ENCODE measurements at regions not wholly inside any gene's neighbourhood (a gene's known extent, or its start where the extent isn't known, plus 50 kb on each side); places are given as distances from the start of the nearest gene placed in this dataset.

DNA sequence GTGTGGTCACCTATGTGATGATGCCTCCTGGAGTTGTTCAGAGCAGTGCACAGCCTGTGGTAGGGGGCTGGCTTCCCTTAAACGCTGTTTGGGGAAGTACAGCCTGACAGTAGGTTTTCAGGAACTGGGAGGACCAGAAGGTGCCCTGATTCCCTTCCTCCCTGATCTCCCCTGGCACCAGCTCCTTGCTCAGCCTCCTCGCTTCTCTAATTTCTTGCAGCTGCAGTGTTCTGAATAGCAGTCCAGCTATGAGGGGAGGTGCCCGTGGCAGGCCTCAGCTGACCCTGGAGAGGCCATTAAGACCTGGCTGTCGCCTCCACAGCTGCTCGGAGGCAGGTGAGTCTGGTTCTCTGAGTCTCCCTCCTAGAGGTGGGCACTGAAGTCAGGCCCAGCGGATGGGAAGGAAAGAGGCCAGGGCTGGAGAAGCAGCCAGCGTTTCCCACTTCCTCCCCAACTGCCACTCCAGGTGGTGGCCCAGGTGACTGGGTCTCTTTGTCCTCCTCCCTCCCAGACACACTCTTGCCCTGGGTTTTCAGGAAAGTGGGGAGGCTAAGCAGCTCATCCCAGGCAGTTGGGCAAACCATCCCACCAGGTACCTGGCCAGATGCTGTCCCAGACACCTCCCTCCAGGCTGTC, 52.0 kb upstream of the RPL11 start:
- no peaks in the 10 kb centered on the region for H3K27me3 ChIP-seq
- H3K4me1 ChIP-seq = no peaks in the 10 kb centered on the region
- TF ChIP-seq, protein P1, sequence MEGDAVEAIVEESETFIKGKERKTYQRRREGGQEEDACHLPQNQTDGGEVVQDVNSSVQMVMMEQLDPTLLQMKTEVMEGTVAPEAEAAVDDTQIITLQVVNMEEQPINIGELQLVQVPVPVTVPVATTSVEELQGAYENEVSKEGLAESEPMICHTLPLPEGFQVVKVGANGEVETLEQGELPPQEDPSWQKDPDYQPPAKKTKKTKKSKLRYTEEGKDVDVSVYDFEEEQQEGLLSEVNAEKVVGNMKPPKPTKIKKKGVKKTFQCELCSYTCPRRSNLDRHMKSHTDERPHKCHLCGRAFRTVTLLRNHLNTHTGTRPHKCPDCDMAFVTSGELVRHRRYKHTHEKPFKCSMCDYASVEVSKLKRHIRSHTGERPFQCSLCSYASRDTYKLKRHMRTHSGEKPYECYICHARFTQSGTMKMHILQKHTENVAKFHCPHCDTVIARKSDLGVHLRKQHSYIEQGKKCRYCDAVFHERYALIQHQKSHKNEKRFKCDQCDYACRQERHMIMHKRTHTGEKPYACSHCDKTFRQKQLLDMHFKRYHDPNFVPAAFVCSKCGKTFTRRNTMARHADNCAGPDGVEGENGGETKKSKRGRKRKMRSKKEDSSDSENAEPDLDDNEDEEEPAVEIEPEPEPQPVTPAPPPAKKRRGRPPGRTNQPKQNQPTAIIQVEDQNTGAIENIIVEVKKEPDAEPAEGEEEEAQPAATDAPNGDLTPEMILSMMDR (IDR thresholded peaks at IDR 0.05) = no peak
- TF ChIP-seq POLR2AphosphoS5 (IDR thresholded peaks at IDR 0.05) (no peak), POLR2A (IDR thresholded peaks at IDR 0.05) (no peak)
- H3K9me3 ChIP-seq = no peaks in the 10 kb centered on the region
- peak overlapping the region in 1 of 2 donors; percentile 52 for H3K27ac ChIP-seq
- intact Hi-C loops (cut with DNase I; ENCODE audit: low total_unique reads) = no loop called here
- no peak overlapping the region for H3K4me3 ChIP-seq
- DNase-seq (ENCODE audit: low spot score in 2 of 2) = no peak
- H3K36me3 ChIP-seq = no peaks in the 10 kb centered on the region

DNA sequence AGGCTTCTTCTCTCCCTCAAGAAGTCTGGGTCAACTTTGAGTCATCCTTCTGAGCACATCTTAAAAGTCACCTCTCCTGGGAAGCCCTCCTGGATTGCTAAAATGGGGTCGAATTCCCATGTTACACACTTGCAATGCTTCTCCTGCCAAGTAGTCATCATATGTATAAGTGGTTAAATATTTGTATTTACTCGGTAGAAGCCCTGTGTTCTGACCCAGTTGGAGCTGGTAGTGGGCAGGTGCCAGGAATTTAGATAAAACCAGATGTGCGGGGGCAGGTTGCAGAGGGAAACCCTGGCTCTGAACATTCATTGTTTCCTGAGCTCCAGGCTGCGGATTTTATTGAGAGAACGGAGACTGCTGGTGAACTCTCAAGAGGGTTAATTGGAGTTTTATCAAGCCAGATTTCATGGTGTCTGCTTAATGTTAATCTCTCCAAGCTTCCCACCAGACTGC, 52.8 kb upstream of the RPL11 start:
- no peak for DNase-seq (ENCODE audit: low spot score in 2 of 2)
- H3K9me3 ChIP-seq = no peaks in the 10 kb centered on the region
- no peaks in the 10 kb centered on the region for H3K4me1 ChIP-seq
- TF ChIP-seq, protein P1 (IDR thresholded peaks at IDR 0.05) = no peak
- TF ChIP-seq POLR2A (IDR thresholded peaks at IDR 0.05) = no peak
- TF ChIP-seq POLR2AphosphoS5 (IDR thresholded peaks at IDR 0.05) = no peak
- H3K36me3 ChIP-seq = no peaks in the 10 kb centered on the region
- H3K27me3 ChIP-seq = no peaks in the 10 kb centered on the region
- intact Hi-C loops (cut with DNase I; ENCODE audit: low total_unique reads) = no loop called here
- H3K4me3 ChIP-seq = no peak overlapping the region
- H3K27ac ChIP-seq = peak overlapping the region in 1 of 2 donors; percentile 60

DNA sequence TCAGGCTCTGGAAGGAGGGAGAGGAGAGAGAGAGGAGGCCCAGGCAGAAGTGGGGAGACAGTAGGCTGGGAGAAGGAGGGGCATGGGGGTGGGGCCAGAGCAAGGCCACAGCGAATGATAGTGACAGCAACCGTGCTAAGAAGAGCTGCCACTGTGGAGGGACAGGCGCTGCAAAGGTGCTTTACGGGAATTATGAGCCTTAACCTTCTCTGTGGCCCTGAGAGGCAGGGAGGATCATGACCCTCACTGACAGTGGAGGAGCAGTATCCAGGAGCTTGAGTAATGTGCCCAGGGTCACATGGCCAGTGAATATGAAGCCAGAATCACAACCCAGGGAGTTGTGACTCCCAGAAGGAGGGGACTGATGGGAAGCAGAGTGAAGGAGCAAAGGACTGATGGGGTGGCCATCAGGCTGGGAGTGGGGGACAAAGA, 53.4 kb upstream of the RPL11 start:
- no peaks in the 10 kb centered on the region for H3K9me3 ChIP-seq
- H3K36me3 ChIP-seq = no peaks in the 10 kb centered on the region
- TF ChIP-seq POLR2AphosphoS5 (IDR thresholded peaks at IDR 0.05) = no peak
- TF ChIP-seq, protein P1 (IDR thresholded peaks at IDR 0.05) = no peak
- no peak for TF ChIP-seq POLR2A (IDR thresholded peaks at IDR 0.05)
- no peaks in the 10 kb centered on the region for H3K4me1 ChIP-seq
- peak overlapping the region in 1 of 2 donors; percentile 60 for H3K27ac ChIP-seq
- intact Hi-C loops (cut with DNase I; ENCODE audit: low total_unique reads) = no loop called here
- DNase-seq (ENCODE audit: low spot score in 2 of 2) = no peak
- H3K27me3 ChIP-seq = no peaks in the 10 kb centered on the region
- no peak overlapping the region for H3K4me3 ChIP-seq

DNA sequence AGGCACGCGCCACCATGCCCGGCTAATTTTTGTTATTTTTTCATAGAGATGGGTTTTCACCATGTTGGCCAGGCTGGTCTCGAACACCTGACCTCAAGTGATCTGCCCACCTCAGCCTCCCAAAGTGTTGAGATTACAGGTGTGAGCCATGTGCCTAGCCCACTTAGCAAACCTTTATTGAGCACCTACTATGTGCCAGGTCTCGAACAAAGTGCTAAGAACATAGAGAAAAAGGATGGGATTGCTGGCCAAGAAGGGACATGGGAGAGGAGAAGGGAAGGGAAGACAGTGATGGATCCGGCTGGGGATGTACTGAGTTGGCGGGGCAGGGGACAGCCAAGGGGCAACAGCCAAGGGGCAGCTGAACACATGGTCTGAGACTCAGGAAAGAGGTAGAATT, 55.6 kb upstream of the RPL11 start:
- Histone ChIP-seq H3K4me1 (no peaks in the 10 kb centered on the region), H3K27ac (no peak overlapping the region)
- no peak for TF ChIP-seq POLR2A (IDR thresholded peaks at IDR 0.05)
- TF ChIP-seq POLR2AphosphoS5 (IDR thresholded peaks at IDR 0.05) = no peak
- TF ChIP-seq, protein P1 (IDR thresholded peaks at IDR 0.05) = no peak

DNA sequence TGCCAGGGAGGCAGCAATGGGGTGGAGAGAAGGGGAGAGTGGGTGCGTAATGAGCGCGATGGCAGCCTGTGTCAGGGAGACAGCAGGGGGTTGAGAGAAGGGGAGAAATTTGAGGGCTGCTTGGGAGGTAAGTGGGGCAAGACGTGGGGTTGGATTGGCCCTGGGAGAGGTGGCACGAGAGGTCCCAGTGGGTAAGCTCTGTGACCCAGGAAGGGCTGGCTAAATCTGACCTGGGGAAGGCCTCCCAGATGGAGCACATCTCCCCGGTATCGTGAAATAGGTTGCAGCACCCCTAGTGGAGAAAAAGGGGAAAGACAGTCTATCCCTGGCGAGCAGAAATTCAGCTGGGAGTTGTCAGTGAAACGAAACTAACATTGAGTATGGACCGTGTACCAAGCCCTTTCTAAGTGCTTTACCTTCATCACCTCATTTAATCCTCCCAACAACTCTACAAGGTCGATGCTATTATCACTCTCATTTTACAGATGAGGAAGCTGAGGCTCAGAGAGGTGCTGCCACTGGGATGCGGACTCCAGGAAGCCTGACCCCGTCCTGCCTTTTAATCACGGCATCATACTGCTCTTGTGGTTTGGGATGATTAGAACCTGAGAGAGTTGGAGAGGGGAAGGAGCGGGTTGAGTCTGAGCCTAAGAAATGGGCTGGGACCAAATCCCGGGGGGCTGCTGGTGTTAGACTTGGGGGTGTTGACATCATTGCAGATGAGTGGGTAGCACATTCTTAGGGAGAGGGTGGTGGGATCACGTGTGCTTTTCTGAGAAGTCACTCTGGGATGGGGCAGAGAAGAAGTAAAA, 56.6 kb upstream of the RPL11 start:
- TF ChIP-seq POLR2AphosphoS5 (IDR thresholded peaks at IDR 0.05) (peak in 2 of 3 donors; percentile 28 to 49), POLR2A (IDR thresholded peaks at IDR 0.05) (no peak)
- TF ChIP-seq, protein P1 (IDR thresholded peaks at IDR 0.05) = peak; percentile 89 to 93 (median 89)
- Histone ChIP-seq H3K4me1 (no peaks in the 10 kb centered on the region), H3K9me3 (no peaks in the 10 kb centered on the region), H3K36me3 (no peaks in the 10 kb centered on the region), H3K27ac (peak overlapping the region; percentile 73 to 81), H3K4me3 (peak overlapping the region; percentile 43 to 61 (median 47)), H3K27me3 (no peaks in the 10 kb centered on the region)
- DNase-seq (ENCODE audit: low spot score in 2 of 2) = peak in 1 of 2 donors; percentile 57
- intact Hi-C loops (cut with DNase I; ENCODE audit: low total_unique reads) = no loop called here

More for the DNA sequence above, 55.6 kb upstream of the RPL11 start:
- H3K27me3 ChIP-seq = no peaks in the 10 kb centered on the region
- no peak overlapping the region for H3K4me3 ChIP-seq
- H3K9me3 ChIP-seq = no peaks in the 10 kb centered on the region
- no peaks in the 10 kb centered on the region for H3K36me3 ChIP-seq
- no peak for DNase-seq (ENCODE audit: low spot score in 2 of 2)
- intact Hi-C loops (cut with DNase I; ENCODE audit: low total_unique reads) = loop anchor here (2.0 kb wide), 1 partner anchor 83 kb away; no protein-coding TSS in a partner anchor

Measured in breast epithelium (tissue), 4 donors.